IPS-18c (cell line): ENCODE measurements at regions not wholly inside any gene's neighbourhood (a gene's known extent, or its start where the extent isn't known, plus 50 kb on each side); places are given as distances from the start of the nearest gene placed in this dataset.

Source experiments
- H3K4me3 ChIP-seq: 2 replicates; pipeline ENCODE4 v1.7.0; 2013; ENCODE audit warnings: low read depth, mild to moderate bottlenecking, low read length, moderate library complexity; ENCODE audit not compliant: insufficient read depth
- H3K9me3 ChIP-seq: one replicate; pipeline ENCODE4 v1.6.1; 2013; ENCODE audit warnings: mild to moderate bottlenecking, low read length, moderate library complexity; ENCODE audit not compliant: control insufficient read depth, insufficient read depth

DNA sequence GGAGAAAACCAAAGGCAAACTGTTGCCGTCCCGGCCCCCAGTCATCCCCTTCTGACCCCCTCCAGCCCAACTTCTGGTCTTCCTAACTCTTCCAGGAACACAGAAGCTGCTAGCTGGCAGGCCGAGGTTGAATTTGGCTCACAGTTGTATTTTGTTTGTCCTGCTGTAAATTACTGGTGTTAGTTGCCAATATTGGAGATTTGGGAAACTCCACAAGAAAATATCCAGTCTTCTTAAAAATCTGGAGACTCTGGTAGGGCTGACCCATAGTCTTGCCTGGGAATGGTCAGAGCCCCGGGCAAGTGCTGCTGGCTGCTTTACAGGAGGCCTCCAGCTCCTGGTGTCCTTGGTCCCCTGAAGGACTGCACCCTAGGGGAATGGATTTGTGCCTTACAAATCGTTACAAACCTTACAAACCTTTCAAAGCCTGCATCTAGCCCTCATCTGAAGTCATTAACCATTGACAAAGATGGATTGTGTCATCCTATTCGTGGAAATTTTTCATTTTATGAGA lies 112.0 kb upstream of the MCTP2 start:
- H3K4me3 ChIP-seq: no peak overlapping the region
- no peaks in the 10 kb centered on the region for H3K9me3 ChIP-seq

DNA sequence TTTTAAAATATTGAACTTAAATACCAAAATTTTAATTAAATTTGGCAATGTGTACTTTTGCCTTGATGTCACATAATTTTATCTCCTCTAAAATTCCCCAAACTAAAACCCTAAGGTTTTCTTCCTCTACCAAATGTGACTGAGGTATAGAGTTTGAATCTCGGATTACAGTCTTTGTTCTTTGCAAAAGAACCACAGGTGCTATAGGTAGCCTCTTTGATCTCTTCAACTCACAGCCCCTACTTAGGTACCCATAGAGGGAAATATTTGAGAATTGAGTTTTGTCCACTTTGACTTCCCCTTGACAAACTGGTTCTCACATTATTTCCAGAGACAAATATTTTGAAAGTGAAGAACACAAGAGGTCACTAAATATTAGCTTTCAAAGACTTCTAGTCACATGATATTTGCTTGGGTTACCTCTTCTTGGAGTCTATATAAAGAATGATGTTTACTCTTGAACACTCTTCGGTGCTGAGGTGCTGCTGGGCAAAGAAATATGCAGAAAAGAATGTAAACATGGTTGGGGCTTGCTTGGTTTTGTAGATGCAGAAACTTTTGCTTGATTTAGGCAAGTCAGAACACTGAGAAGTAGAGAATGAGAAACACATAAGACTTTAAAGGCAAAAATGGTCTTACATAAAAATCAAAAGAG lies 120.8 kb upstream of the MCTP2 start:
- Histone ChIP-seq H3K9me3 (no peaks in the 10 kb centered on the region), H3K4me3 (no peak overlapping the region)

DNA sequence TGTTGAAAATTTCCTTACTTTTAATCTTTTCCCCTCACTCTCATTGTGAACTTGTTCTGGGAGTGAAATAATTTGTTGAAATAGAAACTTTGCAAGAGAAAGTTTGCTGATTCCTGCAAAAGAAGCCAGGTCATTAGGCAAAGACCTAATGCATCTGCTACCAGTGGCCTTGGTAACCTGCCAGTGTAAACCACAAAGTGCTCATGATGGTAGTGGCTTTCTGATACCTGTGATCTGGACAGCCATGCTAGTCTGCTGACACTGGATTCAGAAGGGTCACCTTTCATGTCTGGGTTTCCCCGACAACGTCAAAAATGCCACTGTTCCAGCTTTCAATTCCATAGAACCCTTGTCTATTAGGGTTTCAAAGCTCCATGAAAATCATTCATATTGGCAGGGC lies 123.7 kb upstream of the MCTP2 start:
- Histone ChIP-seq H3K4me3 (no peak overlapping the region), H3K9me3 (peaks cover 5% of the 10 kb centered on the region)

DNA sequence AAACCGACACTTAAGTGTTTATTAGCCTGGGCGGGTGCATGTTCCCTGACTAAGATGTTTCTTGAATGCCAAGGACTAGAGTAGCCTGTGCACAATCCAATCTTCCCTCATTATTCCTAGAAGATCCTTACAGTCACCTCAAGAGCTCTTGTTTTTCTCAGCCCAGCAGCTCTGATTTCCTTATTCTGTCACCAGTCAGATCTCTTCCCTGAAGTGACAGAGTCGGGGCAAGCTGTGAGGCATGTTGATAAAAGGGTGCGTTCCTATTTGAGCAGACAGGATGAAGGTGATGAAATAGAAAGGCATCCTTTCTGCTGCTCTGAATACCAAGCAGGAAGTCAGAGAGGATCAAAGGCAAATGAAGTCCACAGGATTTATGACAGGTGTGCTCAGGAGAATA lies 125.6 kb upstream of the MCTP2 start:
- H3K9me3 ChIP-seq: peaks cover 5% of the 10 kb centered on the region
- no peak overlapping the region for H3K4me3 ChIP-seq

DNA sequence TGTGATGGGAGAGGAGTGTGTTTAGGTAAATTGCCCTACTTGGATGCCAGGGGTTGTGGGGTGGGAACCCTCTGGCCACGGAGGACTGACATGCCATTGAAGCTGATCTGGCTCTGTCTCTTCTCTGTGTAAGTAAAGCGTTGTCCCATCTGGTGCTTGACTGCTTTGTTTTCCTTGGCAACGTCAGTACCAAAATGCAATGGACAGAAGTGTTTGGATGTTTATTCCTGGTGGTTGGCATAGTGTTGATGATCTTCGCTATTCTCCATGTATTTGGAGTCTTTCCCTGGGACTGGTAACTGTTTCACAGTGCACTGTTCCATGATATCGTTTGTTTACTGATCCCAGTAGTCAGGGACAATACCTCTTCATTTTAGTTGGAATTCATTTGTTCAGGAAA lies 130.5 kb upstream of the MCTP2 start:
- Histone ChIP-seq H3K4me3 (no peak overlapping the region), H3K9me3 (peaks cover 5% of the 10 kb centered on the region)

DNA sequence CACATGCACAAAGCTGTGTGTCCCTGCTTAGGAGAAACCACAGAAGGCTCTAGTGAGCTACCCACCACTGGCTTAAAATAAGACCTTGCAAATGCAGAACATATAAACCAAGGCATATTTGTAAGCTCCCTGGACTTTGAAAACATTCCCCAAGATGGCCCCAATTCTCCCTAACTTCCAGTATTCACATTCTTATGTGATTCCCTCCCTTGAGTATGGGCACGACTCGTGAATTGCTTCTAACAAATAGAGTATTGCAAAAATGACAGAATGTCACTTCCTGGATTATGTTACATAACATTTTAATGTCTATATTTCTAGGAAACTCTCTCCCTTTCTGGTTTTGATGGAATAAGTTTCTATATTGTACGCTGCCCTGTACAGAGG lies 131.8 kb upstream of the MCTP2 start:
- H3K4me3 ChIP-seq: no peak overlapping the region
- H3K9me3 ChIP-seq: peaks cover 1% of the 10 kb centered on the region

DNA sequence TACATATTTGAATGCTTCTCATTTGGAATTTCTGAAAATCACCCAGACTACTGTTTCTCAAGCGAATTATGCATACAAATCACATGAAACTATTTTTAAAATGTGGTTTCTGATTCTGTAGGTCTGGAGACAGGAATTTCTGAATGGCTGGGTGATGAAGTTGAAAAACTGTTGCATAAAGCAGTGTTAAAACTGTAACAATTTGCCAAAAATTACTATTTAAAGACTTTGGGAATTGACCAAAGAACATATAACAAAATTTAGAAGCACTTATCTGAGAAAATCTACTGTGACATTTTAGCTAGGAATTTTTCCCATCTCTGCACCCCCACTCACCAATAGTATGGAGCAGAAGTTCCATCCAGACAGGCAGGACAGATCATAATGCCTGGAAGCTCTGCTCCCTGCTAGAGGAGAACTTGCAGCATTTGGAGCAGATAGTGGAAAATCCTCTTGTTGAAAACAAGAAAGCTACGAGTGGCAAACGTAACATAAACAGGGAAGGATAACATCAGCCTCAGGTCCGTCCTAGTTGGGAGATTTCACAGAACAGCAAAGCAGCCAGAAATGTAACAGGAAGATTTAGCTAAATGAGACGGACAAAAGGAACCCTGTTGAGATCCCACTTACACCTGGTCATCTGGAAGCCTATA lies 132.3 kb upstream of the MCTP2 start:
- H3K9me3 ChIP-seq: no peaks in the 10 kb centered on the region
- H3K4me3 ChIP-seq: no peak overlapping the region

DNA sequence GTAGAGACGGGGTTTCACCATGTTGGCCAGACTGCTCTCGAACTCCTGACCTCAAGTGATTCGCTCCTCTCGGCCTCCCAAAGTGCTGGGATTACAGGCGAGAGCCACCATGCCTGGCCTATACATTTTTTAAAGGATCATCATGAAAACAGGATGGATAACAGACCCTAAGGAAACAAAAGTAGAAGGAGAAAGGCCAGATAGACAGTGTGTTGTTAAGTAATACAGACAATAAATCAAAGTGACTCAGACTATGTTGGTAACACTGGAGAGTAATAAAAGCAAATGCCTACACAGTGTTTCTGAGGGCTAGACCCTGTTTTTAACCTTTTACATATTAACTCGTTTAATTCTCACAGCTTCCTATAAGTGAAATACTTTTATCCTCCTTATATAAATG lies 133.8 kb upstream of the MCTP2 start:
- no peaks in the 10 kb centered on the region for H3K9me3 ChIP-seq
- no peak overlapping the region for H3K4me3 ChIP-seq

DNA sequence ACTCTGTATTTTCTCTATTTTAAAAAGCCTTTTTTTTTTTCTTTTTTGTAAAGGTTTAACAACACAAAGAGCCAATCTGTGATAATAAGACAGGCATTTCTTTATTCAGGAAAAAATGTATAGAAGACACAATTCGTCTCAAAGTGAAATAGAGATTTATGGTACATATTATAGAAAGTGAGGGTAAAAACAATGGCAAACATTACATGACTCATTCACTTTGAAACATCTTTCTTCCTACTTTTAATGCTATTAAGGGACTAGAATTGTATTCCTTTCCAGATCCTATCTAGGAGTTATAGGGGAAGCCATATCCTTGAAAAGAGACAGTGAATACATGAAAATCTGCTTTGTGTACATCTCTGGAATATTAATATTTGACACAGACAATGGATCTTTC lies 137.1 kb upstream of the MCTP2 start:
- H3K9me3 ChIP-seq: no peaks in the 10 kb centered on the region
- no peak overlapping the region for H3K4me3 ChIP-seq

DNA sequence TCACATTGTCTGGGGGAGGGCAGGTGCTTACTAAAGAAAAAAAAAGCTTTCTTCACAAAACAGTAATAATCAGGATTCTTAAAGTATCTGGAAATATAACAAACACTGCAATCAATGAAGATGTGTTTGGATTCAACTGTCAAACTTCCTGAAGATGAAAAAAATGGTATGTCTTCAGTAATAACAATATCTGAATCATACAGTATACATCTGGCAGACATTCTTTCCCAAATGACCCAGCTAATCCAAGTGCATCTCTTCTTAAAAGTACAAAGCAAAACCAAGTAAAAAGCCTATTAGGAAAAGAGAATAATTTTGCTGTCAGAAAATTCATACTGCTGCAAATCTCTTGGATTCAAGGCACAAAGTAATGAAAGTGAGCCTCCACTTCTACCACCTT lies 145.0 kb upstream of the MCTP2 start:
- H3K4me3 ChIP-seq: no peak overlapping the region
- H3K9me3 ChIP-seq: no peaks in the 10 kb centered on the region

DNA sequence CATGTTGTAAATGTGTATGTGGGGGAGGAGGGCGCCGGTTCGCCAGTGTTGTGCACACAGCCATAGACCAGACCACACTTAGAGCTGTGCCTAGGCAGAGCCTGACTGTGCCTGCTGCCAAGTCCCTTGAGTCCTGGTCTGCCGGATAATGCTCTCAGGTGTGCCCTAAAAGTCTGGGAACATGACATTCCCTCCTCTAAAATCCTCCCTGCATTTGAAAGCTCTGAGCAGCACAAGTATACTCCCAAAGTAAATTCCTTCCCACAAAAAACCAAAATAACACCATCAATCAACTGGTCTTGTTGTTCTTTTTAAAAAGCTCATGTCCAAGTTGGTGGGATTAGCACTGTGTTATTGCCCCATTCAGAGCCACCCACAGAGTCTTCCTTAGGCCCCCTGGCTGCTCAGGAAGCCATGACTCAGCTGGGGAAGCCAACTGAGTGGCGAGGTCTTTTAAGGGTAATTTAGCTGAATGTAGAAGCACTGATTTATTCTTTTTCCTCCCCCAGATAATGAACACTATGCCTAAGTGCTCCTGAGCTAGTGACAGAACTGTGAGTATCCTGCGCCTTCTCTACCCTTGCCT lies 147.8 kb upstream of the MCTP2 start:
- no peaks in the 10 kb centered on the region for H3K9me3 ChIP-seq
- H3K4me3 ChIP-seq: no peak overlapping the region

DNA sequence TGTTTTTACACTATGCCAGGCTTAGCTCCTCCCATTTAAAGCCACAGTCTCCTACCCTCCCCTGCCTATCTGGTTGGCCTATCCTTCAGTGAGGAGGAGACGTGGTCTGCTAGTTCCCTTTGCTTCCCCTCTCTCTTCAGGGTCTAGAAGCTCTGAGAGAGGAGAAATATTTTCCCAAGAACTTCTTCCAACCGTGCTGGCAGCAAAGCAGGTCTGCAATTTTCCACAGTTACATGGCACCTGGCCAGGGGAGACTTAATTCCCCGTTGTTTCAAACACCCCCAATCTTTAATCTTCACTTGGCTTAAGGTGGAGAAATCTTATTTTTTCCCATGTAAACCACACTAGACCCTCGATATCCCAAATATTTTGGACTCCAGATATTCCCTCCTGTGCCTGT lies 149.5 kb upstream of the MCTP2 start:
- Histone ChIP-seq H3K4me3 (no peak overlapping the region), H3K9me3 (no peaks in the 10 kb centered on the region)

DNA sequence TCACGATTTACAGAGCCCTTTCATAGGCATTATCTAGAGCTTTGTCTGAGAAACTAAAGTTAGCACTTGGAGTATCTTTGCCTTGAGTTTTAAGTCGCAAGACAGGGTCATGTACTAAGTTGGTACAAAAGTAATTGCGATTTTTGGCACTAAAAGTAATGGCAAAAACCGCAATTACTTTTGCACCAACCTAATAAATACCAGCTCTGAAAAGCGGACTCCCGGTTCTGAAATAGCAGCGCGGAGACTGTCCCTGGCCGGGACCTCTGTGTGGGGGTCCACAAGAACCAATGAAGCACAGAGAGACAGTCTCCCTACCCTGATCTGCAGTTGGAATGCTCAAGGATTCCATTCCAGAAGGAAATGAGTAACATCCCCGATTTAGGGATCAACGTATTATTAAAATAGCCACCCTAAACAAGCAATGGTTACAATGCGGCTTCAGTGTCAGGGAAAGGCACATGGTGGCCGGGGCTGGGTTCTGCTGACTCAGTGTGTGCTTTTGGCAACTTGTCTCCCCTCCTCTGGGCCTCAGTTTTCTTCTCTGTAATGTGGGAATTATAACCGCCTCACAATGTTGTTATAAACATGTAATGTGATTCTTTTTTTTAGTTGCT lies 150.3 kb upstream of the MCTP2 start:
- Histone ChIP-seq H3K9me3 (no peaks in the 10 kb centered on the region), H3K4me3 (no peak overlapping the region)

DNA sequence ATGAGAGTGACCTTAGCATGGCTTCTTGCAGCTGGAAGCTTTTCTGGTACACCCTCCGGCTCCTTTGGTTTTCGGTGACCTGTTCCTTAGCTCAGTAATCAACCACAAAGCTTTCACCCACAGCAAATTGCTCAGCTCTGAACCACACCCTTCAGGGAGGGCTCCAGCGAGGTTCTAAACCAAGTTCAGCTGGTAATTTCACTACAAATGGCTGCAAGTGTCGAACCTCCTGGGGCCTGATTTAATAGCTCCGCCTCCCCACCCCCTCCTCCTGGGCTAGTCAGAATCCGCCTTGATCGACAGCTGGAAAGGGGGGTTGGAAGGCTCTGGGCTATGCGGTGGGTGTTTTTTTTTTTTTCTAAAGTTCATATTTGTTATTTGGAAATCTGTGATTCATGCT lies 150.9 kb upstream of the MCTP2 start:
- H3K4me3 ChIP-seq: no peak overlapping the region
- no peaks in the 10 kb centered on the region for H3K9me3 ChIP-seq

DNA sequence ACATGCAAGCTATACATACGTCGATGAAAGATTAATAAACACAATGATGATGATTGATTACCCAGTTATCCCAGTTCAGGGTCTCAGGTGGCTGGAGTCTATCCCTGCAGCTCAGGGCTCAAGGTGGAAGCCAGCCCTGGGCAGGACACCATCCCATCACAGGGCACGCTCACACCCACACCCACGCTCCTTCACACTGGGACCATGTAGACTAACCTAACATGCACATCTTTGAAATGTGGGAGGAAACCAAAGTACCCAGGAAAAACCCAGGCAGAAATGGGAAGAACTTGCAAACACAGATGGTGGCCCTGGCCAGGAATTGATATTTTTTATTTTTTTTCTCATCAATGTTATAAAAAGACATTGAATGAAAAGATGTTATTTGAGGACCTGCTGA lies 151.4 kb upstream of the MCTP2 start:
- H3K4me3 ChIP-seq: no peak overlapping the region

DNA sequence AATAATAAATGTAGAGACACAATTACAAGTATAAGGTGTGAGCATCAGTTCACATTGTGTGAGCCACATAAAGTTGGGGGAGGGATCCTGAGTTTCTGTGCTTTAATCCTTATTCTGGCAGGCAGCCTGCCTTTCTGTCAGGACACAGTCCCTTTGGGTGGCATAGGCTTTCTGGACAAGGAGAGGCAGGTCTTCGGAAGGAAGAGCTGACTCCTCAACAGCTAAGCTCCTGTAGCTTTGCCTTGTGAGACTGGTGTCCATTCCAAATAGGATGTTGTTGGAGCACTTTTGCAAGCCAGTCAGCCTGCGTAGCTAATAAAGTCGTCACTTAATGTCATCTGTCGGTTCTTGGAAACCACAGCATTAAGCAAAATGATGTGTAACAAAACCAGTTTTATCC lies 151.9 kb upstream of the MCTP2 start:
- no peak overlapping the region for H3K4me3 ChIP-seq
- no peaks in the 10 kb centered on the region for H3K9me3 ChIP-seq

More for the DNA sequence above, 151.4 kb upstream of the MCTP2 start:
- no peaks in the 10 kb centered on the region for H3K9me3 ChIP-seq

DNA sequence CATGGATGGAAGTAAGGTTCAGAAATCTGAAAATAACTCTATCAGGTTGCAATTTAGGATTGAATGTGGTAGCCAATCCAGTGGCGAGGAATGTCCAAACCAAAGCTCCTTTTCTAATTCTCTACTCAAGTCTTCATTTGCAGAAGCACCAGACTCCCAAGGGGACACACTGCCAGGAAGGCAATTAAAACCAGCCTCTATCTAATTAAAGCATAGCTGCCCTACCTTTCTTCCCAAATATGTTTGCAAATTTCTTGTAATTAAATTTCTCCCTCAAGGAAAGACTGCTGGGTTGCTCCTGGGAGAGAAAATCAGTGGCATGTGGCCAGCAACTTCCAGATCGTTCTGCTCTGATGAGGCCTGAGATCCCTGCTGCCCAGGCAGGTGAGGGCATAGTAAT lies 153.4 kb upstream of the MCTP2 start:
- Histone ChIP-seq H3K9me3 (no peaks in the 10 kb centered on the region), H3K4me3 (no peak overlapping the region)

DNA sequence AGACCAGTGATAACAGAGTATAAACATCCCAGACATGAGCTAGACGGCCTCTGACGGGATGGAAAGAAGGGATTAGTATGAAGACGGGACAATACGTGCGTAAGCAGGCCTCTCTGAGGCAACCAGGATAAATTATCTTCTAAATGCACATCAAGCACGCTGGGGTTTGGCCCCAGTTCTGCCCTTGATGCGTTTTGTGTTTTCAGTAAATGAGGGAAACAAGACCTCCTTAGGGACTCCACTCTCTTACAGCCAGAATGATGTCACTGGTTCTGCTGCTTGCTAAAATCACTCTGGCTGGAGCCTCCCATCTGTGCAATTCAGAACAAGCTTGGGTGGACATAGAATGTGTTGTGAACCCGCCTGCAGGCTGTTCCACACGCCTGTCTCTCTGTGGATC lies 156.0 kb upstream of the MCTP2 start:
- Histone ChIP-seq H3K4me3 (no peak overlapping the region), H3K9me3 (no peaks in the 10 kb centered on the region)
